RPMI7951 (cell line): ENCODE measurements at regions not wholly inside any gene's neighbourhood (a gene's known extent, or its start where the extent isn't known, plus 50 kb on each side); places are given as distances from the start of the nearest gene placed in this dataset.
"Not testable (repeated sequence)": the region's sequence is repeated elsewhere in the genome, so short reads cannot be mapped to it uniquely, and the experiment has no call there.

Experiments used
- DNase-seq: peaks from one replicate; pipeline ENCODE4 v3.0.0-alpha.2; 2012; ENCODE audit warnings: low read depth

DNA sequence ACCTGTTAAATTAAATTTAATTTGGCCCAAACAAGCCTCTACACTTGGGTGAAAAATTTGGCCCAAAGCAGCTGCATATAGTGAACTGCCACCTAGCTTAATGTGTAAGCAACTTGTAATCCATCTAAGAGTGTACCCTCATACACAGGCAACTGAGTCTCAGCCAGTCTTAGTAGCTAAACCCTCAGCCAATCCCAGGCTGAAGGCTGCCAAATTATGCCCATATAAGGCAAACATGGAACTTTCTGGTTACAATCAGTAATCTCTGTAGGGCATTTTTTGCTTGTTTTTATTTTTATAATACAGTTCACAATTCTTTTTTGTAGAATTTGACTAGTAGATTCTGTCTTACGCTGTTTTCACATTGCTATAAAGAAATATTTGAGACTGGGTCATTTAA is 958.7 kb downstream of the FSCB start:
- no peak for DNase-seq

DNA sequence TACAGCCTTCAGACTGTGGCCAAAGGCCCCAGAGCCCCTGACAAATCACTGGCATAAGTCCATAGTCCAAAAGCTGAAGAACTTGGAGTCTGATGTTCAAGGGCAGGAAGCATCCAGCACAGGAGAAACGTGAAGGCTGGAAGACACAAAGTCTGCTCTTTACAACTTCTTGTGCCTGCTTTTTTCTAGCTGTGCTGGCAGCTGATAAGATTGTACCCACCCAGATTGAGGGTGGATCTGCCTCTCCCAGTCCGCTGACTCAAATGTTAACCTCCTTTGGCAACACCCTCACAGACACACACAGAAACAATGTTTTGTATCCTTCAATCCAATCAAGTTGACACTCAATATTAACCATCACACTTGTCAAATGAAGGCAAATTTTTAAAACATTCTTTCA is 959.5 kb downstream of the FSCB start:
- DNase-seq: not testable (repeated sequence)

DNA sequence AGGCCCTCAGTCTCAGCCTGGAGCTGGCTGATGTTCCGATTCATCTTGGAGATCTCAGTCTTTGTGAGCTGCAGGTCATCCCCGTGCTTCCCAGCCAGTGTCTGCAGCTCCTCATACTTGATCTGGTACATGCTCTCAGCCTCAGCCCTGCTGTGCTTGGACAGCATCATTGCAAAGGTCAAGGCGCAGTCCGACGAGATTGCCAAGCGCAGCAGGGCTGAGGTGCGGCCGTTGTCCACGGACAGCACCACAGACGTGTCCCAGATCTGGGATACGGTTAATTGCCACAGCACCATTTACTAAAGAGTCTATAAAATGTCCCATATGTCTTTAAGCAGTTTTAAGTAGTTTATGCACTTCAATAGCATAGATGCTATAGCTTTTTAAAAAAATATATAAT is 965.7 kb downstream of the FSCB start:
- no peak for DNase-seq

DNA sequence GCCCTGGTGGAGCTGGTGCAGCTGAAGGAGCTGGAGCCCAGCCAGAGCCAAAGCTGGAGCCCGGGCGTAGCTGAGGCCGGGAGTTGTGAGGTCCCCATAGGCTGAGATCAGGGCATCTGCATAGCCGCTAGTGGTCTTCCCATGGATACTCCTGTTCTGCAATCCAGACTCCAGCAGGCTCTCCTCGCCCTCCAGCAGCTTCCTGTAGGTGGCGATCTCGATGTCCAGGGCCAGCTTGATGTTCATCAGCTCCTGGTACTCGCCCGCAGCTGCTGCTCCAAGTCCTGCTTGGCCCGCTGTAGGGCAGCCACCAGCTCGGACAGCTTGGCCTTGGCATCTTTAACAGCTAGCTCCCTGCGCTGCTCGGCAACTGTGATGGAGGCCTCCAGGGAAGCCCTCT is 966.1 kb downstream of the FSCB start:
- no peak for DNase-seq

DNA sequence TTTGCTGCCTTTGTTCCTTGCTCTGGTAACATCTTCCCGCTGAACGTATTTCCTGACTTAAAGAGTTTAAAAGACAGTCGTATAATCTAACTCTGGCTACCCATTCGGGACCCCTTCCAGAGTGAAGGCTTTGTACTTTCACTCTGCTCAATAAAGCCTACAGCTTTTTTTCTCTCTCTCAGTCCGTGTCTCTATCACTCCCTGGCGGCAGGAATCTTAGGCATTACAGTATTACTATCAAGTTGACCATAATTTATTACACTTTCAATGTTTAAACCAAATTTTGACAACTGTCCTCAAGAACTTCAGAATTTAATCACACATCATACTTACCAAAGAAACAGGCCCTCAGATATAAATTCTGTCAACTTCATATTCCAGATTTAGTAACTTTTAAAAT is 967.9 kb downstream of the FSCB start:
- DNase-seq: no peak

DNA sequence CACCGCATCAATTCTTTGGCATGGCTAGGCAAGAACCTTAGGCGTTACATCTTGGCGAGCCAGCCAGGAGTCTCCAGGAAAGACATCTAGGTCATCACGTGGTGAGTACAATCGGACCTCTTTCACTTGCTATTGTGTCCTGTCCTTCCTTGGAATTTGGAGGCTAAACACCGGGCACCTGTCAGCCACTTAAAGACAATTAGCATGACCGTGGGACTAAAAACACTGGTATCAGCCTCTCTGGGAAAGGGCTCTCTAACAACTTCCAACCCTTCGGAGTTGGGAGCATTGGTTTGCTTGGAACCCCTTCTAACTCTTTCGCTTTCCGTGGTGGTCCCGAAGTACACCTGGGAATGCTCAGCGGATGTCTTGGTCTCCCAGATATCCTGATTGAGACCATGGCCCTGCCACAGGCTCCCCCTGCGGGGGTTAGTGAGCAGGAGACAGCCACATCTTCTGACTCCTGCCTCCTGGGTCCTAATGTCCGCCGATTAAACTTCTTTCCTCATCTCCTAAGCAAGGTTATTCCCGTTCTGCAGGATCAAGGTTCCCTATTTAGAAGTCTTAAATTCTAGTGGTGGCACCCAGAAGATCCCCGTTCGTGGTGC is 971.7 kb downstream of the FSCB start:
- DNase-seq: no peak

DNA sequence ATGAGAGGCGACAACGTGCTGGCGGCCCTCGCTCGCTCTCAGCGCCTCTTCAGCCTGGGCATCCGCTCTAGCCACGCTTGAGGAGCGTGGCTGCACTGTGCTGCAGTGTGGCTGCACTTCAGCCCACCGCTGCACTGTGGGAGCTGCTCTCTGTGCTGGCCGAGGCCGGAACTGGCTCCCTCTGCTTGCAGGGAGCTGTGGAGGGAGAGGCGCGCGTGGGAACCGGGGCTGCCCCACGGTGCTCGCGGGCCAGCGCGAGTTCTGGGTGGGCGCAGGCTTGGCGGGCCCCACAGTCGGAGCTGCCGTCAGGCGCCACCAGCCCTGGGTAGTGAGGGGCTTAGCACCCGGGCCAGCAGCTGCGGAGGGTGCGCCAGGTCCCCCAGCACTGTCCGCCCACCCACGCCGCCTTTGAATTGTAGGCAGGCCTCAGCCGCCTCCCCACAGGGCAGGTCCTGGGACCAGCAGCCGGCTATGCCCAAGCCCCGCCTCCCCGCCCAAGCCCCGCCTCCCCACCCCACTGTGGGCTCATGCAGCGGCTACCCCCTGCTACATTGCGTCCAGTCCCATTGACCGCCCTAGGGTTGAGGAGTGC is 974.2 kb downstream of the FSCB start:
- DNase-seq: no peak

DNA sequence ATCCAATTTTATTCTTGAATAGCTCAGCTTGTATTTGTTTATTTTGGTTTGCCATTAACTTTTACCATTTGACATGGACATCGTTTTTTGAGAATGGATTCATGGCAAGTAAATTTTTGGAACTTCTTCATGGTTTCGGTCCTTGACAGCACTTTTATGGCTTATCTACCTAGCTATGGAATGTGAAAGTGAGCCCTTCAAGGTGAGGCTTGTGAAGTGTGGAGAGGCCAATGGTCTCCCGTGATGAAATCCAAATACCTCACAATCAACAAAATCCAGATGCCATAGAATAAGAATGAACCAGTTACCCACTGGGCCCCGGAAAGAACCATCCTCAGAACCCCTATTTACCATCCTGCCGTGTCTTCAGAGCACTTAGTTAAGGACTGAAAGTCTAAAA is 978.8 kb downstream of the FSCB start:
- DNase-seq: no peak

DNA sequence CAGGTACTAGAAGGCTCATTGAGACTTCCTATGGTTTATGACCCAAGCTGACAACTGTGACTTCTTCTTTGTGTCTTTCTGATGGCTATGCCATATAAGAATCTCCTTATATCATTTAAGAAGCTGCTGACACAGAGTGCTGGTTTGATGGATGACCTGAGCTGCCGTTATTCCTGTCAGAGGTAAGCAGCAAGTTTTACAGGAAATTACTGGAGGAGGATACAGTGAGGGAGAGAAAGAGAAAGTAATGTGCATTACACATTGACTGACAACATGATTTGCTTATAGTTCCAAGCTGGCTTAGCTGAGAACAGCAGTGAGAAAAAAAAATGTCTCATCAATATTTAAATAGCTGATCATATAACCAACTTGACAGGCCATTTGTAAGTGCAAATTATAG is 981.4 kb downstream of the FSCB start:
- DNase-seq: no peak

DNA sequence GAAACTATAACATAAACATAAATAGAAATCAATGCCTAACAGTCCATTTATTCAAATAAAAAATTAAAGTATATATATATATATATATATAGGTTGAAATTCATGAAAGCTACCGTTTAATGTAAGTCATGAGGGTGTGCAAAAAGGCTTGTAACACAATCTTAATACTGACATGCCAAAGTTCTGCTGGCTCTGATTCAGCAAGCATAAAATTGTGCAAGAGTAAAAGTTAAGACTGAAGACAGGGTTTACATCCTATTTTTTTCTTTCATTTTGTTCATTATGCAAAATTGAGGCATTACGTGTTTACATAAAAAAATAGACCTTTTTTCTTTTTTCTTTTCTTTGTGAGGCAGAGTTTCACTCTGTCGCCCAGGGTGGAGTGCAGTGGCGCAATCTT is 984.2 kb downstream of the FSCB start:
- no peak for DNase-seq

DNA sequence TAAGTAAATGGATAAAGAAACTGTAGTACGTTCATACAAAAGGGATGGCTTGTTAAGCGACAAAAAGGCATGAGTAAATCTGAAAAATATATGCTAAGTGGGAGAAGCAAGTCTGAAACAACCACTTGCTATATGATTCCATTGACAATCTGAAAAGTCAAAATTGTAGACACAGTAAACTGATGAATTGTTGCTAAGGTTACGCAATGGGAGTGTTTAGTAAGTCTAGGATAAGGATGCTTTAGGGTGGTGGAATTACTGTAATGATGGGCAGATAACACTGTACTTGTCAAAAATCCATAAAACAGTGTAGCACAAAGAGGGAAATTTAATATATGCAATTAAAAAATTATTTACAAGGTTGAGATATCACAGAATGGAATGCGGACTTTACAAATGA is 984.9 kb downstream of the FSCB start:
- DNase-seq: no peak

DNA sequence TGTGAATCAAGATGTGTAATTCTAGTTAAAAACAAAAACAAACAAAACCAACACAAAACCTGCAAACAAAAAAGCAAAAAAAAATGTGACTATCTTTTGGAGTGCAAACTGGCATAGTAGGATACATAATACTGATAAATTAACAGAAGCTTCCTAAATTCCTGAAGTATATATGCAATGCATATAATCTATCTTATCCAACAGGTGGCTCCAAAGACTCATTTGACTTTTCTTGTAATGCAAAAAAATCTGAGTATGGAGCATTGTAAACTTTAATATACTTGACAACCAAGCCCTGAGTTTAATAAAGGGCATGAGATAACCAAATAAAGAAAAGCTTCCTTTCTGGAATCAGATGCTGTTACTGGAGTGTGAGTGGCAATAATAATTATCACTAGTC is 1003.6 kb downstream of the FSCB start:
- no peak for DNase-seq

DNA sequence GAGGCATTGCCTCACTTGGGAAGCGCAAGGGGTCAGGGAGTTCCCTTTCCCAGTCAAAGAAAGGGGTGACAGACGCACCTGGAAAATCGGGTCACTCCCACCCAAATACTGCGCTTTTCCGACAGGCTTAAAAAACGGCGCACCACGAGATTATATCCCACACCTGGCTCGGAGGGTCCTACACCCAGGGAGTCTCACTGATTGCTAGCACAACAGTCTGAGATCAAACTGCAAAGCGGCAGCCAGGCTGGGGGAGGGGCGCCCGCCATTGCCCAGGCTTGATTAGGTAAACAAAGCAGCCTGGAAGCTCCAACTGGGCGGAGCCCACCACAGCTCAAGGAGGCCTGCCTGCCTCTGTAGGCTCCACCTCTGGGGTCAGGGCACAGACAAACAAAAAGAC is 1014.7 kb downstream of the FSCB start:
- DNase-seq: not testable (repeated sequence)

DNA sequence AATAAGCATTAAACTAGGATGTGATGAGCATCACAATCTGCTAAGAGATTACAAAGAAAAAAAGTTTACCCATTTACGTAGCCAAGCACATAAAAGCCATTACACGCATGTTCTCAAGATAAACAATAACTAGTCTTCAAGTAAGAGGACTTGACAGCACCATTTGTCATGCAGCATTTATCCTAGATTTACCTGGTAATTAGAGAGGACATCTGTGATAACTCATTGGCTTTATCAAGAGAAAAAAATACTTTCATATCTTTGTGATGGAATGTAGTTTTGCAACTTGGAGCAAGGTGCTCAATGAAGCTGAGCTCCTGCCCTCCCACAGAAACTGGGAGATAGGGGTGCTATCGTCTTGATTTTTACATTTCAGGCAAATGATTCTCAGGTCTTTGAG is 1023.7 kb downstream of the FSCB start:
- no peak for DNase-seq

DNA sequence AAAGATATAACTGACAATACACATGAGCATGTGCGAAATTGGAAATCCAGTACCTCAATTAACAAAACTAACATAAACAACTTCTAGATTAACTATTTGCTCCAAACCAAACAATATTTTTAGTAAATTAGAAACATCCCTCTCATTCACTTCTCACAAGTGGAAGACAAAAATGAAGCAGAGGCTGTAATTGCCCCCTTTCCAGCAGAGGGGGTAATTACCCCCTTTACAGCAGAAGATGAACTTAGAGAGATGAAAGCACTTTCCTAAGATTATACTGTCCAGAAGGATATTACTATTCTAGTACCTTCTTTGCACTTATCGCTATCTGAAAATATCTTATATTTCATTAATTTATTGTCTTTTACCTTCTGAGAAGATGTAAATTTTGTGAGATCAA is 1025.2 kb downstream of the FSCB start:
- DNase-seq: no peak

DNA sequence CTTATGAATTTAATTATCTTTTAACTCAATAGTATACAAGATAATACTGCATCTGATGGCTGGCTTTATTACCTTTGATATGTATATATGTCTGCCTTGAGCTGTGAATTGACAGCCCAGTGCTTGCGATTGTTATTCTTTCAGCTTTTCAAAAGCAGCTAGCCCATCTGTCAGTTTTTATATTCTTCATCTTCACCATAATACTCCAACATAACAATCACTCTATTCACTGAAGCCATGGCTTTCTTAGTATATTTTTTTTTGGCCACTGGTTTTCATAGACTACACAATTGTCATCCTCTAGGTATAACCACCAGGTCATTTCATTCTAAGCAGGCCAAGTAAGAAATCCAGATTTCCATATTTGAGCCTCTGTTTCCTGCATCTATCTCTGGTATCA is 1026.1 kb downstream of the FSCB start:
- DNase-seq: no peak

DNA sequence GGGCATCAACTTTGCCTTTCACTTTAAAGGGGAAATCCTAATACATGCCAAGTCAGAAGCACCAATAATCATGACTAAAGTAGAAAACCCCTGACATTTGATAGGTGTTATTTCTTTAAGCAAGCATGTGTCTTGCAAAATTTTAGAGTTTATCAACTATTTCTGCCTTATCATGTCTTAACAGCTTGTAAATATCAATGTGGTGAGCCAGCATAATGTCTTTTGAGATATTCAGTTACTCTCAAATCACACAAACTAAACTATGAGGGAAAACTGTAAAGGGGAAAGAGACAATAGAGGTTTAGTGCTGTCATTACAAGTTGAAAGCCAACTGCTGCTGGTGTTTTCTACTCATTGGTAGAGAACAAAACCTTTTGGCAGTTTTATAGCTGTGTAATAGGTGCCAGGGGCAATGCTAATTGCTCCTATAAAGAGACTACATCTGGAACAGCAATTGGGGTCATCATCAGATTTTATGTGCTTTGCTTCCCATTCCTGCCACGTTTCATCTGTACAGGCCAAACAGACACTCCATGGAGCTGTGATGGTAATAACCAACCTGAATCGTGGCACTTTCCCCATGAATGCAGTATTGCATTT is 1027.4 kb downstream of the FSCB start:
- no peak for DNase-seq

DNA sequence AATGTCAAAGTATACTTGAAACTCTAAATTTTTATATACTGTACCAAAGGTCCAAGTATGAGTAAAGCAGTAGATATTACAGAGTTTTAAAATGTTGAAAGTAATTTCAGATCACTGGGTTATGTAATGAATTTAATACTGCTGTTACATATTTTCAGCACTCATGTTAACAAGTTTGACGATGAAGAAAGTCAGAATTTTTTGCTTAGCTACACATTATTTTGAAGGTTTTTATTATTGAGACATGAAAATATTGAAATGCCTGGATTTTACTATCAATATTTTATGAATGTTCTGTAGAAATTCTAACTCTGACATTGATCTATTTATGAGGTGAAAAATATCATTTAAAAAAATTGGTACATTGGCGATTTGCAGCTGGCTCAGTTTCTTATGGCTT is 1030.3 kb downstream of the FSCB start:
- no peak for DNase-seq

DNA sequence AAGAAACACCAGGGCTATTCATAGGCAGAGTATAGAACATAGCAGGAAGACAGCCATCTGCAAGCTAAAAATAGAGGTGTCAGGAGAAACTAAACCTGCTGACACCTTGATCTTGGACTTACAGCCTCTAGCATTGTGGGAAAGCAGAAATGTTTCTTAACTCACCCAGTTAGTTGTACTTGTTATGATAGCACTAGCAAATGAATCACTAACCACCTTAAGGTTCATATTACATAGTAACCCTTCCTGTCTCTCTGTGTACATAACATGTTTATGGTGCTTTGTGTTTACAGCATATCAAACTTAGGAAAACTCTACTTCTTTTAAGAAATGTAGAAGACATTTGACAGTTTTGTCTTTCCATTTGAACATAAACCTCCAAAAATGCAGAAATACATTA is 1031.3 kb downstream of the FSCB start:
- DNase-seq: no peak

DNA sequence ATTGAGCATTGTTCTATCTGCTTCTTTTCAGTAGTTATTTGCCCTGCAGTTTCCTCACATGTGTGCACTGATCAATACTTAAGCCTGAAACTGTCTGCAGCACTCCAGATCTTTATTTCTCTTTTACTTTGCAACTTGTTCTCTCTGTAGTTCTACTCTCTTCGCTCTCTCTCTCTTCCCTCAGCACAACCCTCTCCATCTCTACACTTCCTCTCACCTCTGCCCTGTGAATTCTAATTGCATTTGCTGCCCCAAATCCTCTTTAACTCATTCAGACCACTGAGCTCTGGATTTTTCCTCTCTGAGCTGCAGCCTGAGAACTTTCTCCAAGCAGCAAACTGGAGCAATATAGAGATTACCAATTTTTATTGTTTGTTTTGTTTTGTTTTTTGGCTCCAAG is 1035.5 kb downstream of the FSCB start:
- DNase-seq: no peak

DNA sequence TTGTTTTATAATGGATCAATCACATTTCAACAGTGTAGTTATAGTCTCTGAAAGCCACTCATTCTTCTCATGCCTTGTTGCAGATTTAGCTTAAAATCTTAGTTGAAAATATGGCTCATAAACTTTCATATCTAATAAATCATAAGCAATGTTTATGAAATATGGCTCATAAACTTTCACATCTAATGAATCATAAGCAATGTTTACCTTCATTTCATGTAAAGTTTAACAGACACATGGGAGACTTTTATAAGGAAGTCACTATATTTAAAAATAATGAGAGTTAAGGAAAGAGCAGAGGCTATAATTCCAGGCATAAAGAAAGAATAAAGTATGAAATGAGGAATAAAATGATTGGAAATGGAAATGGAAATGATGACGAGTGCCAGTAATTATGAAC is 1042.1 kb downstream of the FSCB start:
- no peak for DNase-seq

DNA sequence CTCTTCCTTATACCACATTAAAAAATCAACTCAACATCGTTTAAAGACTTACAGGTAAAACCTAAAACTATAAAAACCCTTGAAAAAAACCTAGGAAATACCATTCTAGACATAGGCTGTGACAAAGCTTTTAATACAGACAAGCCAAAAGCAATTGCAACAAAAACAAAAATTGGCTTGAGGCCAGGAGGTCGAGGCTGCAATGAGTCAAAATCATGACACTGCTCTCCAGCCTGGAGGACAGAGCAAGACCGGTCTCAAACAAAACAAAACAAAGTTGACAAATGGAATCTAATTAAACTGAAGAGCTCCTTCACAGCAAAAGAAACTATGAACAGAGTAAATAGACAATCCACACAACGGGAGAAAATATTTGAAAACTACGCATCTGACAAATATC is 1057.8 kb downstream of the FSCB start:
- no peak for DNase-seq

DNA sequence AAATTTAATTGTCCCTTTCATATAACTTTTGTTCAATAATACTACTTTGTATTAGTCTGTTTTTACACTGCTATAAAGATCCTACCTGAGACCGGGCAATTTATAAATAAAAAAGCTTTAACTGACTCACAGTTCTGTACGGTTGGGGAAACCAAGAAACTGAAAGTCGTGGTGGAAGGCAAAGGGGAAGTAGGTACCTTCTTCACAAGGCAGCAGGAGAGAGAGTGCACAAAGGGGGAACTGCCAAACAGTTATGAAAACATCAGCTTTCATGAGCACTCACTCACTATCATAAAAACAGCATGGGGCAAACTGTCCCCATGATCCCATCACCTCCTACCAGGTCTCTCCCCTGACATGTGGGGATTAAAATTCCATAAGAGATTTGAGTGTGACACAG is 1069.0 kb downstream of the FSCB start:
- no peak for DNase-seq

DNA sequence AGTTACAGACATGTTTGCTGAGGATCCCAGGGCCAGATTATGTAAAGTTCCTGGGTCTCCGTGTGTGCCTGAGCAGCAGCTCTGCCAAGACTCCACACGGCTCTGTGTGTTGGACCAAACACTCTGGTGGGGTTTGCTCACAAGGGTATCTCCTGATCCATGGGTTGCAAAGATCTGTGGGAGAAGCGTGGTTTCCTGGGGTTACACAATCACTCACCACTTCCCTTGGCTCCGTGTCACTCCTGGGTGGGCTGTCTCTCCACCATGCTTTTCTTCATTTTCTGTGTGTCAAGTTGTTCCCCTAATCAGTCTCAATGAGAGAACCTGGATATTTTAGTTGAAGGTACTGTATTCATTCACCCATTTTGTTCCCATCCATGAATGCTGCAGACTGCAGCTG is 1088.8 kb downstream of the FSCB start:
- DNase-seq: no peak
